ENCODE measurements at regions not wholly inside any gene's neighbourhood (a gene's known extent, or its start where the extent isn't known, plus 50 kb on each side); places are given as distances from the start of the nearest gene placed in this dataset.

GRCh38 chr16:85348911-85349334 is 236.7 kb upstream of the CIBAR2 start:
- Mint-ChIP-seq H3K27ac (no peak overlapping the region), H3K9me3 (no peaks in the 10 kb centered on the region), H3K27me3 (ENCODE audit: insufficient read depth) (no peaks in the 10 kb centered on the region; the same call in 1 of the 2 replicates), H3K4me1 (ENCODE audit: low read depth) (peaks cover 37% of the 10 kb centered on the region), H3K36me3 (ENCODE audit: low read depth) (peaks cover 17% of the 10 kb centered on the region), H3K4me3 (no peak overlapping the region)
- DNase-seq: no peak
- TF ChIP-seq CTCF (IDR thresholded peaks at IDR 0.05): no peak

- Mint-ChIP-seq H3K4me3 (no peak overlapping the region), H3K4me1 (ENCODE audit: low read depth) (peaks cover 44% of the 10 kb centered on the region)
These were observed 237.3 kb upstream of the CIBAR2 start for GRCh38 chr16:85349365-85350145.

GRCh38 chr16:85350146-85350728 is 238.0 kb upstream of the CIBAR2 start:
- no peaks in the 10 kb centered on the region for H3K9me3 Mint-ChIP-seq
- H3K4me3 Mint-ChIP-seq: peak overlapping the region; percentile 56
- peak overlapping the region; percentile 80 for H3K27ac Mint-ChIP-seq
- TF ChIP-seq CTCF (IDR thresholded peaks at IDR 0.05): no peak
- DNase-seq: no peak
- H3K27me3 Mint-ChIP-seq (ENCODE audit: insufficient read depth): no peaks in the 10 kb centered on the region; the same call in 1 of the 2 replicates
- H3K36me3 Mint-ChIP-seq (ENCODE audit: low read depth): peaks cover 22% of the 10 kb centered on the region
- H3K4me1 Mint-ChIP-seq (ENCODE audit: low read depth): peaks cover 50% of the 10 kb centered on the region

More at GRCh38 chr16:85349365-85350145, 237.3 kb upstream of the CIBAR2 start:
- DNase-seq: no peak
- TF ChIP-seq CTCF (IDR thresholded peaks at IDR 0.05): no peak
- H3K27ac Mint-ChIP-seq: no peak overlapping the region
- no peaks in the 10 kb centered on the region; the same call in 1 of the 2 replicates for H3K27me3 Mint-ChIP-seq (ENCODE audit: insufficient read depth)
- no peaks in the 10 kb centered on the region for H3K9me3 Mint-ChIP-seq
- peaks cover 22% of the 10 kb centered on the region for H3K36me3 Mint-ChIP-seq (ENCODE audit: low read depth)

GRCh38 chr16:85350973-85351372 is 238.7 kb upstream of the CIBAR2 start:
- DNase-seq: peak; percentile 95
- Mint-ChIP-seq H3K9me3 (no peaks in the 10 kb centered on the region), H3K4me3 (peak overlapping the region; percentile 56), H3K4me1 (ENCODE audit: low read depth) (peaks cover 58% of the 10 kb centered on the region), H3K27me3 (ENCODE audit: insufficient read depth) (no peaks in the 10 kb centered on the region; the same call in none of the 2 replicates), H3K36me3 (ENCODE audit: low read depth) (peaks cover 17% of the 10 kb centered on the region), H3K27ac (peak overlapping the region; percentile 80)
- no peak for TF ChIP-seq CTCF (IDR thresholded peaks at IDR 0.05)

- no peaks in the 10 kb centered on the region for H3K9me3 Mint-ChIP-seq
- 0 out of 2 replicates have a peak overlapping the region, but pooled peaks have one; percentile 86 for H3K27ac Mint-ChIP-seq
- peaks cover 11% of the 10 kb centered on the region for H3K36me3 Mint-ChIP-seq (ENCODE audit: low read depth)
- TF ChIP-seq CTCF (IDR thresholded peaks at IDR 0.05): no peak
- H3K4me1 Mint-ChIP-seq (ENCODE audit: low read depth): peaks cover 58% of the 10 kb centered on the region
- no peak for DNase-seq
- H3K4me3 Mint-ChIP-seq: no peak overlapping the region
- no peaks in the 10 kb centered on the region; the same call in none of the 2 replicates for H3K27me3 Mint-ChIP-seq (ENCODE audit: insufficient read depth)
These were observed 240.7 kb upstream of the CIBAR2 start for GRCh38 chr16:85353013-85353412.
